ENCODE measurements at regions not wholly inside any gene's neighbourhood (a gene's known extent, or its start where the extent isn't known, plus 50 kb on each side); places are given as distances from the start of the nearest gene placed in this dataset.

GRCh38 chr3:127467391-127467790 is 123.1 kb downstream of the TPRA1 start:
- ATAC-seq: no peak
- intact Hi-C loops (cut with DNase I): no loop called here
- peak; percentile 56 for DNase-seq (ENCODE audit: missing footprints)

- intact Hi-C loops (cut with DNase I): no loop called here
- no peak for ATAC-seq
- no peak for DNase-seq (ENCODE audit: missing footprints)
Observed at GRCh38 chr3:127464642-127465041, 125.9 kb downstream of the TPRA1 start.

GRCh38 chr3:127462111-127462655 is 128.3 kb downstream of the TPRA1 start:
- DNase-seq (ENCODE audit: missing footprints) (no peak), ATAC-seq (no peak)
- intact Hi-C loops (cut with DNase I): no loop called here

GRCh38 chr3:127461286-127461910 is 129.1 kb downstream of the TPRA1 start:
- no peak for DNase-seq (ENCODE audit: missing footprints)
- intact Hi-C loops (cut with DNase I): no loop called here

GRCh38 chr3:127459891-127460290 is 130.6 kb downstream of the TPRA1 start:
- no peak for ATAC-seq
- intact Hi-C loops (cut with DNase I): loop anchor here (5.0 kb wide), 3 partner anchors 708 to 938 kb away; partner anchors contain the start of gene CHST13
- no peak for DNase-seq (ENCODE audit: missing footprints)

More at GRCh38 chr3:127461286-127461910, 129.1 kb downstream of the TPRA1 start:
- no peak for ATAC-seq

GRCh38 chr3:127458696-127459604 is 131.6 kb downstream of the TPRA1 start:
- ATAC-seq: no peak
- DNase-seq (ENCODE audit: missing footprints): no peak
- intact Hi-C loops (cut with DNase I): loop anchor here (5.0 kb wide), 3 partner anchors 707 to 937 kb away; partner anchors contain the start of gene CHST13

- ATAC-seq: no peak
- intact Hi-C loops (cut with DNase I): loop anchor here (5.0 kb wide), 3 partner anchors 705 to 935 kb away; partner anchors contain the start of gene CHST13
- no peak for DNase-seq (ENCODE audit: missing footprints)
Observed at GRCh38 chr3:127457546-127458145, 132.9 kb downstream of the TPRA1 start.

- ATAC-seq (no peak), DNase-seq (ENCODE audit: missing footprints) (no peak)
- intact Hi-C loops (cut with DNase I): loop anchor here (5.0 kb wide), 3 partner anchors 705 to 935 kb away; partner anchors contain the start of gene CHST13
Observed at GRCh38 chr3:127457094-127457475, 133.4 kb downstream of the TPRA1 start.

- DNase-seq (ENCODE audit: missing footprints) (no peak), ATAC-seq (no peak)
- intact Hi-C loops (cut with DNase I): loop anchor here (5.0 kb wide), 3 partner anchors 704 to 934 kb away; partner anchors contain the start of gene CHST13
Observed at GRCh38 chr3:127456471-127457093, 134.0 kb downstream of the TPRA1 start.

GRCh38 chr3:127455541-127456450 is 134.7 kb downstream of the TPRA1 start:
- intact Hi-C loops (cut with DNase I): loop anchor here (2.0 to 5.0 kb wide), 4 partner anchors 473 to 933 kb away; partner anchors contain the start of genes CHST13 and PLXNA1
- ATAC-seq (peak; percentile 90), DNase-seq (ENCODE audit: missing footprints) (peak; percentile 80)

- no peak for DNase-seq (ENCODE audit: missing footprints)
- intact Hi-C loops (cut with DNase I): loop anchor here (2.0 to 5.0 kb wide), 4 partner anchors 472 to 933 kb away; partner anchors contain the start of genes CHST13 and PLXNA1
- no peak for ATAC-seq
Observed at GRCh38 chr3:127454968-127455367, 135.6 kb downstream of the TPRA1 start.

- intact Hi-C loops (cut with DNase I): loop anchor here (2.0 kb wide), 1 partner anchor 471 kb away; the partner anchor contains the start of gene PLXNA1
- ATAC-seq: no peak
- peak; percentile 49 for DNase-seq (ENCODE audit: missing footprints)
Observed at GRCh38 chr3:127454051-127454450, 136.5 kb downstream of the TPRA1 start.

- intact Hi-C loops (cut with DNase I): no loop called here
- DNase-seq (ENCODE audit: missing footprints) (no peak), ATAC-seq (no peak)
Observed at GRCh38 chr3:127452321-127452821, 138.2 kb downstream of the TPRA1 start.

GRCh38 chr3:127451321-127451720 is 139.2 kb downstream of the TPRA1 start:
- intact Hi-C loops (cut with DNase I): no loop called here
- ATAC-seq (no peak), DNase-seq (ENCODE audit: missing footprints) (peak; percentile 52)

- intact Hi-C loops (cut with DNase I): no loop called here
- DNase-seq (ENCODE audit: missing footprints): peak; percentile 45
- no peak for ATAC-seq
Observed at GRCh38 chr3:127450331-127450730, 140.2 kb downstream of the TPRA1 start.

GRCh38 chr3:127449486-127450212 is 140.9 kb downstream of the TPRA1 start:
- ATAC-seq (no peak), DNase-seq (ENCODE audit: missing footprints) (peak; percentile 7)
- intact Hi-C loops (cut with DNase I): no loop called here
